ENCODE measurements at regions not wholly inside any gene's neighbourhood (a gene's known extent, or its start where the extent isn't known, plus 50 kb on each side); places are given as distances from the start of the nearest gene placed in this dataset.
A peak's percentile ranks its signal among the peaks of the same experiment; 100 is the strongest.

- Histone ChIP-seq H3K9me3 (no peaks in the 10 kb centered on the region), H3K27me3 (no peaks in the 10 kb centered on the region), H3K36me3 (no peaks in the 10 kb centered on the region), H3K4me1 (peaks cover 0 to 2% (median 0%) of the 10 kb centered on the region in 4 donors), H3K27ac (no peak overlapping the region), H3K4me3 (no peak overlapping the region)
- DNase-seq, result no peak
- 79 to 81% methylated on average over 4 to 5 of the region's 5 CpGs for WGBS, 2 donors (ENCODE audit: low coverage in 1 of 2)
- intact Hi-C loops (cut with DNase I; ENCODE audit: low total_unique reads) (no loop called here), in situ Hi-C loops (cut with MboI; ENCODE audit: low pct_ligation_motif_present in 1 of 4, low pct_unique_long_range_greater_than_20kb in 1 of 4, low sequenced_read_pairs in 3 of 4) (no loop called here)
- no peak for TF ChIP-seq CTCF (IDR thresholded peaks at IDR 0.05)
- no peak for TF ChIP-seq POLR2AphosphoS5 (IDR thresholded peaks at IDR 0.05)
- TF ChIP-seq POLR2A (IDR thresholded peaks at IDR 0.05), result no peak
- TF ChIP-seq EP300 (IDR thresholded peaks at IDR 0.05; ENCODE audit: low read depth), result no peak
Observed at GRCh38 chr1:82486468-82486867, 685.7 kb downstream of the ADGRL2 start.

- in situ Hi-C loops (cut with MboI; ENCODE audit: low pct_ligation_motif_present in 1 of 4, low pct_unique_long_range_greater_than_20kb in 1 of 4, low sequenced_read_pairs in 3 of 4), result no loop called here
- no peak overlapping the region for H3K27ac ChIP-seq
- WGBS, 2 donors (ENCODE audit: low coverage in 1 of 2), result 69 to 82% methylated on average over 3 to 4 of the region's 4 CpGs
Observed at GRCh38 chr1:82485591-82486369, 685.0 kb downstream of the ADGRL2 start.

DNA sequence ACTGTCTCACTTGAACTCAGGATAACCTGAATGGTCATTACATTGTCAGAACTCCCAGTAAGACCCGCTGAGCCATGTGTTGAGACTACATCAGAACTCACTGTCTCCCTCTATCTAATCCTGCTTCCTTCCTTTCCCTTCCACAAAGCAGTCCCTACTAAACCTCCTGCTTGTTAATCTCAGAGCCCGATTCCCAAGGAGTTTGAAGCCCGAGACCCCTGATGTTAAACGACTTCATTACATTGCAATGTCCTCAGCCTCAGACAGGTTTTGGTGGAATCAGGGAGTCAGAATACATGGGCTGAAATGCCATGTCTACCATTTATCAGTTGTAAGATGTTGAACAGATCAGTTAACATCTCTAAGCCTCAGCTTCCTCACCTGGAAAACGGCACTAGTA is 682.4 kb downstream of the ADGRL2 start:
- peaks cover 0 to 2% (median 0%) of the 10 kb centered on the region in 4 donors for H3K4me1 ChIP-seq
- H3K27me3 ChIP-seq, result no peaks in the 10 kb centered on the region
- no peak overlapping the region for H3K27ac ChIP-seq
- no peak for DNase-seq
- in situ Hi-C loops (cut with MboI; ENCODE audit: low pct_ligation_motif_present in 1 of 4, low pct_unique_long_range_greater_than_20kb in 1 of 4, low sequenced_read_pairs in 3 of 4), result no loop called here
- no peak overlapping the region for H3K4me3 ChIP-seq
- TF ChIP-seq POLR2A (IDR thresholded peaks at IDR 0.05), result no peak
- no peak for TF ChIP-seq CTCF (IDR thresholded peaks at IDR 0.05)
- TF ChIP-seq EP300 (IDR thresholded peaks at IDR 0.05; ENCODE audit: low read depth), result no peak
- TF ChIP-seq POLR2AphosphoS5 (IDR thresholded peaks at IDR 0.05), result no peak
- 75 to 94% methylated on average over 5 of the region's 5 CpGs for WGBS, 2 donors (ENCODE audit: low coverage in 1 of 2)
- H3K36me3 ChIP-seq, result no peaks in the 10 kb centered on the region
- H3K9me3 ChIP-seq, result no peaks in the 10 kb centered on the region
- intact Hi-C loops (cut with DNase I; ENCODE audit: low total_unique reads), result no loop called here

More at GRCh38 chr1:82485591-82486369, 685.0 kb downstream of the ADGRL2 start:
- H3K4me1 ChIP-seq, result peaks cover 0 to 2% (median 0%) of the 10 kb centered on the region in 4 donors
- peak; percentile 7 for DNase-seq
- no peaks in the 10 kb centered on the region for H3K36me3 ChIP-seq
- H3K4me3 ChIP-seq, result no peak overlapping the region
- H3K9me3 ChIP-seq, result no peaks in the 10 kb centered on the region
- H3K27me3 ChIP-seq, result no peaks in the 10 kb centered on the region
- TF ChIP-seq EP300 (IDR thresholded peaks at IDR 0.05; ENCODE audit: low read depth) (no peak), POLR2AphosphoS5 (IDR thresholded peaks at IDR 0.05) (no peak), POLR2A (IDR thresholded peaks at IDR 0.05) (no peak), CTCF (IDR thresholded peaks at IDR 0.05) (no peak)
- intact Hi-C loops (cut with DNase I; ENCODE audit: low total_unique reads), result no loop called here

DNA sequence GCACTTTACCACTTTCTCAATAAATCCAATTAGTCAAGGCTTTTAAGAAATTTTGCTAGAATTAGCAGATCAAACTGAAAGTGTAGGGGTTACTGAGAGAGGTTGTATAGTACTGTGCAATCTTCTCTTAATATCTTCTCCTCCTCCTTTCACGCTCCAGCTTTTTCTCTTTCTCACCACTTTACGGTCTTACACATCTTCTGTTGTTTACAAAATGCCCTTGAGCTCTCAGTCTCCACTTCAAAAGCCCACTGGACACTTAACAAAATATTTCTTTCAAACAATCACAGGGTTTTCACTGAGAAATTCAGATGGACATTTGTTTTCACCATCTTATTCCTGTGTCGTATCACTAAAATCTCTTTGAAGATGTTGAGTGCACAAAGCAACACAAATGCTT is 678.2 kb downstream of the ADGRL2 start:
- in situ Hi-C loops (cut with MboI; ENCODE audit: low pct_ligation_motif_present in 1 of 4, low pct_unique_long_range_greater_than_20kb in 1 of 4, low sequenced_read_pairs in 3 of 4), result no loop called here
- intact Hi-C loops (cut with DNase I; ENCODE audit: low total_unique reads), result no loop called here
- H3K27me3 ChIP-seq, result no peaks in the 10 kb centered on the region
- no peak for DNase-seq
- H3K36me3 ChIP-seq, result no peaks in the 10 kb centered on the region
- no peak for TF ChIP-seq POLR2AphosphoS5 (IDR thresholded peaks at IDR 0.05)
- TF ChIP-seq CTCF (IDR thresholded peaks at IDR 0.05), result no peak
- no peak for TF ChIP-seq POLR2A (IDR thresholded peaks at IDR 0.05)
- no peak for TF ChIP-seq EP300 (IDR thresholded peaks at IDR 0.05; ENCODE audit: low read depth)
- 78 to 85% methylated on average over 3 of the region's 3 CpGs for WGBS, 2 donors (ENCODE audit: low coverage in 1 of 2)
- no peaks in the 10 kb centered on the region for H3K9me3 ChIP-seq
- H3K27ac ChIP-seq, result no peak overlapping the region
- no peak overlapping the region for H3K4me3 ChIP-seq
- no peaks in the 10 kb centered on the region for H3K4me1 ChIP-seq
